Neural progenitor cell (in vitro differentiated cells): ENCODE measurements at regions not wholly inside any gene's neighbourhood (a gene's known extent, or its start where the extent isn't known, plus 50 kb on each side); places are given as distances from the start of the nearest gene placed in this dataset.

Source experiments
- CTCF ChIP-seq: fragments of 200-600 bp; sonication (generic); IDR thresholded peaks from 2 replicates; pipeline ENCODE4 v1.5.1; 2017; ENCODE audit warnings: antibody characterized with exemption, mild to moderate bottlenecking
- EZH2 ChIP-seq: fragments of 200-600 bp; sonication (generic); IDR thresholded peaks from 2 replicates; pipeline ENCODE4 v1.6.1; 2017; ENCODE audit warnings: antibody characterized with exemption, mild to moderate bottlenecking, moderate library complexity
- EZH2phosphoT487 ChIP-seq: fragments of 200-600 bp; sonication (generic); IDR thresholded peaks from 2 replicates; pipeline ENCODE4 v1.6.1; 2017; ENCODE audit warnings: antibody characterized with exemption

- TF ChIP-seq CTCF (no peak), EZH2 (no peak), EZH2phosphoT487 (no peak)
Measured at GRCh38 chr6:11460001-11460668, 77.4 kb upstream of the TMEM170B start.
